ENCODE measurements at regions not wholly inside any gene's neighbourhood (a gene's known extent, or its start where the extent isn't known, plus 50 kb on each side); places are given as distances from the start of the nearest gene placed in this dataset.

DNA sequence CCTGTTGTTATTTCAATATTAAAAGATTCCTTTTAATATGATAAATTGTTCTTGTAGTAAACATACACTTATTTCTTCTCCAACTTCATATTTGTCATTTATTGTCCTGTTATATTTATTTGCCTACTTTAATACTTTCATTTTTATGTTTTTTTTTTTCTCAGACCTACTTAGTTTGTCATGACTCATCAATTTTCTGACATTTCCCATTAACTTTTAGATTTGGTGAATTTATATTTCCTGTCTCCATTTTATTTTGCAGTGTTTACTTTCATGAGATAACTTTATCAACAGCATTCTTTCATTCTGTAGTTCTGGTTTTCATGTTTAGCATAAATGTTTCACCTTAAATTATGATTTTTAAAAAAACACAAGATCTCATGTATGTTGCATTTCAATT, 788.7 kb downstream of the EFNA5 start:
- TF ChIP-seq POLR2A (IDR thresholded peaks at IDR 0.05; ENCODE audit: low read depth, low read length): no peak
- TF ChIP-seq, protein P1, sequence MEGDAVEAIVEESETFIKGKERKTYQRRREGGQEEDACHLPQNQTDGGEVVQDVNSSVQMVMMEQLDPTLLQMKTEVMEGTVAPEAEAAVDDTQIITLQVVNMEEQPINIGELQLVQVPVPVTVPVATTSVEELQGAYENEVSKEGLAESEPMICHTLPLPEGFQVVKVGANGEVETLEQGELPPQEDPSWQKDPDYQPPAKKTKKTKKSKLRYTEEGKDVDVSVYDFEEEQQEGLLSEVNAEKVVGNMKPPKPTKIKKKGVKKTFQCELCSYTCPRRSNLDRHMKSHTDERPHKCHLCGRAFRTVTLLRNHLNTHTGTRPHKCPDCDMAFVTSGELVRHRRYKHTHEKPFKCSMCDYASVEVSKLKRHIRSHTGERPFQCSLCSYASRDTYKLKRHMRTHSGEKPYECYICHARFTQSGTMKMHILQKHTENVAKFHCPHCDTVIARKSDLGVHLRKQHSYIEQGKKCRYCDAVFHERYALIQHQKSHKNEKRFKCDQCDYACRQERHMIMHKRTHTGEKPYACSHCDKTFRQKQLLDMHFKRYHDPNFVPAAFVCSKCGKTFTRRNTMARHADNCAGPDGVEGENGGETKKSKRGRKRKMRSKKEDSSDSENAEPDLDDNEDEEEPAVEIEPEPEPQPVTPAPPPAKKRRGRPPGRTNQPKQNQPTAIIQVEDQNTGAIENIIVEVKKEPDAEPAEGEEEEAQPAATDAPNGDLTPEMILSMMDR (conservative IDR thresholded peaks at IDR 0.05; ENCODE audit: low read depth, low read length): no peak
- no peak for TF ChIP-seq RCOR1 (IDR thresholded peaks at IDR 0.05; ENCODE audit: insufficient replicate concordance, low read length)
- TF ChIP-seq CHD1 (IDR thresholded peaks at IDR 0.05; ENCODE audit: low read depth, low read length): no peak

Measured in IMR-90 (cell line).